Caco-2 (cell line): ENCODE measurements at regions not wholly inside any gene's neighbourhood (a gene's known extent, or its start where the extent isn't known, plus 50 kb on each side); places are given as distances from the start of the nearest gene placed in this dataset.

Source experiments
- BruUV-seq: library from RNA; stranded (reverse); fragments of 400-500 nt; replicated peaks from 2 replicates; lab custom pipeline; 2021; lab: Mats Ljungman, UMichigan
- CTCF ChIA-PET: fragments of 300-600 bp; sonication (Branson Sonifier 250); formaldehyde crosslinking; loops from one replicate; lab custom pipeline; 2022; ENCODE audit warnings: antibody characterized with exemption; lab: Charles Lee
- POLR2A ChIA-PET: fragments of 300-600 bp; sonication (Branson Sonifier 250); formaldehyde crosslinking; loops from one replicate; lab custom pipeline; 2022; ENCODE audit warnings: antibody characterized with exemption; lab: Charles Lee
- DNase-seq, 2 experiments: peaks; one replicate each; pipeline versions ENCODE4 v3.0.0 to v3.0.0-alpha.2; 2020 to 2022
- H3K27me3 ChIP-seq: replicated peaks from 2 replicates; pipeline ENCODE4 v1.6.0; 2011; ENCODE audit warnings: low read length; ENCODE audit not compliant: control insufficient read depth, insufficient read depth
- H3K36me3 ChIP-seq: 2 replicates; pipeline ENCODE4 v1.5.1; 2011; ENCODE audit warnings: low read length; ENCODE audit not compliant: control insufficient read depth, insufficient read depth
- H3K4me1 ChIP-seq: fragments of 250-450 bp; sonication (Bioruptor Pico); 2 replicates; pipeline ENCODE4 v1.5.1; 2020; ENCODE audit warnings: mild to moderate bottlenecking
- H3K4me3 ChIP-seq: 2 replicates; pipeline ENCODE4 v1.5.1; 2011; ENCODE audit warnings: low read depth, mild to moderate bottlenecking, control low read depth, low read length
- H3K9me3 ChIP-seq: fragments of 250-450 bp; sonication (Bioruptor Pico); 2 replicates; pipeline ENCODE4 v1.5.1; 2020; ENCODE audit warnings: mild to moderate bottlenecking, moderate library complexity
- H3K27ac Mint-ChIP-seq: one replicate; pipeline ENCODE4 v1.8.0; 2022; ENCODE audit warnings: mixed read lengths; ENCODE audit not compliant: unreplicated experiment
- H3K27me3 Mint-ChIP-seq: one replicate; pipeline ENCODE4 v1.8.0; 2022; ENCODE audit warnings: mixed read lengths; ENCODE audit not compliant: insufficient read depth, unreplicated experiment
- H3K36me3 Mint-ChIP-seq: one replicate; pipeline ENCODE4 v1.8.0; 2022; ENCODE audit warnings: mild to moderate bottlenecking, mixed read lengths; ENCODE audit not compliant: insufficient read depth, unreplicated experiment
- H3K4me1 Mint-ChIP-seq: one replicate; pipeline ENCODE4 v1.8.0; 2022; ENCODE audit warnings: low read depth, mixed read lengths; ENCODE audit not compliant: unreplicated experiment
- H3K4me3 Mint-ChIP-seq: one replicate; pipeline ENCODE4 v1.8.0; 2022; ENCODE audit warnings: mild to moderate bottlenecking, moderate library complexity, mixed read lengths; ENCODE audit not compliant: unreplicated experiment
- H3K9me3 Mint-ChIP-seq: one replicate; pipeline ENCODE4 v1.8.0; 2022; ENCODE audit warnings: mixed read lengths; ENCODE audit not compliant: unreplicated experiment
- CTCF ChIP-seq, 2 experiments: fragments of 200-600 bp in 1 of 2; IDR thresholded peaks; 1 replicate in 1 of 2; 2 replicates in 1 of 2; pipeline versions ENCODE4 v1.5.1 to v1.8.0; 2011 to 2022; ENCODE audit warnings: antibody characterized with exemption in 1 of 2, control low read depth in 1 of 2, inconsistent platforms in 1 of 2, low read depth in 1 of 2, low read length in 1 of 2, mild to moderate bottlenecking in 1 of 2, moderate library complexity in 1 of 2; ENCODE audit not compliant: insufficient read depth in 1 of 2, severe bottlenecking in 1 of 2, unreplicated experiment in 1 of 2
- intact Hi-C: fragments of 100-400 bp; cut with micrococcal nuclease; formaldehyde crosslinking; loops from one replicate; pipeline ENCODE4 v1.10.0; 2022; ENCODE audit not compliant: unreplicated experiment

- no peaks in the 10 kb centered on the region; the same call in 1 of the 2 replicates for H3K36me3 ChIP-seq
- DNase-seq = no peak
- H3K27me3 ChIP-seq = no peaks in the 10 kb centered on the region
- H3K4me3 Mint-ChIP-seq = no peak overlapping the region
- no TSS peak for BruUV-seq
- no peaks in the 10 kb centered on the region for H3K27me3 Mint-ChIP-seq
- no peak overlapping the region for H3K4me3 ChIP-seq
- no peaks in the 10 kb centered on the region for H3K9me3 ChIP-seq
- H3K36me3 Mint-ChIP-seq = peaks cover 38% of the 10 kb centered on the region
- H3K4me1 ChIP-seq = no peaks in the 10 kb centered on the region
- ChIA-PET POLR2A (no interaction called here), CTCF (no interaction called here)
- H3K27ac Mint-ChIP-seq = no peak overlapping the region
- intact Hi-C loops = no loop called here
- no peaks in the 10 kb centered on the region for H3K4me1 Mint-ChIP-seq
- H3K9me3 Mint-ChIP-seq = no peaks in the 10 kb centered on the region
- no peak for TF ChIP-seq CTCF (IDR thresholded peaks at IDR 0.05; ENCODE audit: insufficient read depth in 1 of 2, low read depth in 1 of 2, low read length in 1 of 2, severe bottlenecking in 1 of 2, unreplicated experiment in 1 of 2)
Observed at GRCh38 chr19:5217171-5217570, 123.4 kb downstream of the PTPRS start.

DNA sequence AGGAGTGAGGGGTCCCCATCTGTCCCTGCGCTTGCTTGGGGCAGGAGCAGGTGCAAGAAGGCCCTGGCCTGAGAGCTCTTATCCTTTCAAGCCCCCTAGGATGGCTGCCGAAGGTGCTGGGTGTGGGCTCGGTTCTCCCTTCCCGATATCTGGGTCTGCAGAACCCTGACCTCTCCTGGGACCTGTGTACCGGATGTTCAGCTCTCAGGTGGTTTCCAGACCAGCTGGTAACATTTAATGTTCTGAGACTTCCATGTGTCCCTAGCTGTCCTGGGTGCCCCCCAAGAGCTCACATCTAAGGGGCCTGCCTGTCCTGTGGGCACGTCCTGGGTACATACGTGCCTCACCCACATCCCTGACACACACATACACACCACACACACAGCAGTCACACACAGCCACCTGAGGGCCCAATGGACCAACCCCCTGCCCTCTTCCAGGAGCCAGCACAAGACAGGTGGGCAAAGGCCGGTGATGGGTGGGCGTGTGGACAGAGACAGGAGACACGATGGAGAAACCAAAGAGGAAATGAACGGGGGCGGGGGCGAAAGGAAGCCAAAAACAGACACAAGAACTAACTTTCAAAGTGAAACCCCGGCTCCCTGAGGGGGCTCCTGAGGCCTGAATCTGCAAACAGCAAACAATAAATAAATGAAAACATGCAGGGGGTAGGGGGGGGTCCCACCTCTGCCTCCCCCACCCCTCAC lies 124.3 kb downstream of the PTPRS start:
- Histone ChIP-seq H3K9me3 (no peaks in the 10 kb centered on the region), H3K27me3 (no peaks in the 10 kb centered on the region), H3K36me3 (no peaks in the 10 kb centered on the region; the same call in 1 of the 2 replicates), H3K4me1 (no peaks in the 10 kb centered on the region), H3K4me3 (no peak overlapping the region)
- ChIA-PET CTCF (no interaction called here), POLR2A (no interaction called here)
- Mint-ChIP-seq H3K36me3 (peaks cover 32% of the 10 kb centered on the region), H3K4me3 (no peak overlapping the region), H3K27me3 (no peaks in the 10 kb centered on the region), H3K27ac (no peak overlapping the region), H3K9me3 (no peaks in the 10 kb centered on the region), H3K4me1 (no peaks in the 10 kb centered on the region)
- TF ChIP-seq CTCF (IDR thresholded peaks at IDR 0.05; ENCODE audit: insufficient read depth in 1 of 2, low read depth in 1 of 2, low read length in 1 of 2, severe bottlenecking in 1 of 2, unreplicated experiment in 1 of 2) = no peak
- intact Hi-C loops = no loop called here
- no TSS peak for BruUV-seq
- no peak for DNase-seq

- BruUV-seq = no TSS peak
- no peak for TF ChIP-seq CTCF (IDR thresholded peaks at IDR 0.05; ENCODE audit: insufficient read depth in 1 of 2, low read depth in 1 of 2, low read length in 1 of 2, severe bottlenecking in 1 of 2, unreplicated experiment in 1 of 2)
- no peak overlapping the region for H3K4me3 ChIP-seq
- CTCF ChIA-PET = no interaction called here
- H3K27me3 ChIP-seq = no peaks in the 10 kb centered on the region
- Mint-ChIP-seq H3K36me3 (peaks cover 30% of the 10 kb centered on the region), H3K27me3 (no peaks in the 10 kb centered on the region), H3K4me3 (no peak overlapping the region), H3K27ac (no peak overlapping the region), H3K9me3 (no peaks in the 10 kb centered on the region), H3K4me1 (no peaks in the 10 kb centered on the region)
- DNase-seq = no peak
- H3K36me3 ChIP-seq = no peaks in the 10 kb centered on the region; the same call in 1 of the 2 replicates
- POLR2A ChIA-PET = no interaction called here
- no peaks in the 10 kb centered on the region for H3K4me1 ChIP-seq
- H3K9me3 ChIP-seq = no peaks in the 10 kb centered on the region
- intact Hi-C loops = no loop called here
Observed at GRCh38 chr19:5215431-5215830, 125.2 kb downstream of the PTPRS start.
